Astrocyte (in vitro differentiated cells and primary cell): ENCODE measurements at regions not wholly inside any gene's neighbourhood (a gene's known extent, or its start where the extent isn't known, plus 50 kb on each side); places are given as distances from the start of the nearest gene placed in this dataset.

Experiments
- DNase-seq: peaks from one replicate; pipeline ENCODE4 v3.0.0-alpha.2; 2010; ENCODE audit warnings: low read depth
- FAIRE-seq: peaks from 2 replicates; lab custom pipeline; 2011; peaks lifted over from hg19 to GRCh38; lab: Jason Lieb, UNC
- H2AFZ ChIP-seq: 2 replicates; pipeline ENCODE4 v1.6.0; 2012; ENCODE audit warnings: low read depth, low read length, inconsistent platforms
- H3K27ac ChIP-seq: 2 replicates; pipeline ENCODE4 v1.5.1; 2011; ENCODE audit warnings: low read depth, low read length, inconsistent platforms
- H3K27me3 ChIP-seq: 2 replicates; pipeline ENCODE4 v1.6.0; 2011; ENCODE audit warnings: low read length, inconsistent platforms; ENCODE audit not compliant: insufficient read depth
- H3K36me3 ChIP-seq: 2 replicates; pipeline ENCODE4 v1.5.1; 2011; ENCODE audit warnings: low read length, inconsistent platforms; ENCODE audit not compliant: insufficient read depth
- H3K4me1 ChIP-seq: 2 replicates; pipeline ENCODE4 v1.5.1; 2011; ENCODE audit warnings: low read length, inconsistent platforms; ENCODE audit not compliant: insufficient read depth
- H3K4me2 ChIP-seq: 2 replicates; pipeline ENCODE4 v1.6.0; 2012; ENCODE audit warnings: low read length, inconsistent platforms
- H3K4me3 ChIP-seq: 2 replicates; pipeline ENCODE4 v1.5.1; 2011; ENCODE audit warnings: low read depth, mild to moderate bottlenecking, low read length, inconsistent platforms; ENCODE audit not compliant: insufficient read depth
- H3K79me2 ChIP-seq: 2 replicates; pipeline ENCODE4 v1.6.0; 2012; ENCODE audit warnings: mild to moderate bottlenecking, low read length, inconsistent platforms; ENCODE audit not compliant: insufficient read depth
- H3K9ac ChIP-seq: 2 replicates; pipeline ENCODE4 v1.6.0; 2012; ENCODE audit warnings: mild to moderate bottlenecking, low read length, inconsistent platforms
- H3K9me3 ChIP-seq: 2 replicates; pipeline ENCODE4 v1.5.1; 2012; ENCODE audit warnings: low read depth, mild to moderate bottlenecking, low read length, inconsistent platforms; ENCODE audit not compliant: insufficient read depth
- H4K20me1 ChIP-seq: 2 replicates; pipeline ENCODE4 v1.6.0; 2012; ENCODE audit warnings: low read length, inconsistent platforms; ENCODE audit not compliant: insufficient read depth
- H3K27ac Mint-ChIP-seq: one replicate; pipeline ENCODE4 v1.8.0; 2021; ENCODE audit warnings: mild to moderate bottlenecking, mixed read lengths; ENCODE audit not compliant: unreplicated experiment
- H3K27me3 Mint-ChIP-seq: one replicate; pipeline ENCODE4 v1.8.0; 2021; ENCODE audit warnings: low read depth, mixed read lengths; ENCODE audit not compliant: unreplicated experiment
- H3K36me3 Mint-ChIP-seq: one replicate; pipeline ENCODE4 v1.8.0; 2021; ENCODE audit warnings: low read depth, mixed read lengths; ENCODE audit not compliant: unreplicated experiment
- H3K4me1 Mint-ChIP-seq: one replicate; pipeline ENCODE4 v1.8.0; 2021; ENCODE audit warnings: low read depth, mixed read lengths; ENCODE audit not compliant: unreplicated experiment
- H3K4me3 Mint-ChIP-seq: one replicate; pipeline ENCODE4 v1.8.0; 2021; ENCODE audit warnings: mild to moderate bottlenecking, moderate library complexity, mixed read lengths; ENCODE audit not compliant: unreplicated experiment
- H3K9me3 Mint-ChIP-seq: one replicate; pipeline ENCODE4 v1.8.0; 2021; ENCODE audit warnings: mild to moderate bottlenecking, mixed read lengths; ENCODE audit not compliant: unreplicated experiment
- EZH2 ChIP-seq: IDR thresholded peaks from 2 replicates; pipeline ENCODE4 v1.6.1; 2012; ENCODE audit warnings: mild to moderate bottlenecking, low read length, inconsistent platforms; ENCODE audit not compliant: insufficient read depth
- TF ChIP-seq, protein P1 (sequence below): IDR thresholded peaks from 2 replicates; pipeline ENCODE4 v1.5.1; 2011; ENCODE audit warnings: low read depth, mild to moderate bottlenecking, inconsistent platforms, low read length, moderate library complexity; ENCODE audit not compliant: insufficient read depth

DNA sequence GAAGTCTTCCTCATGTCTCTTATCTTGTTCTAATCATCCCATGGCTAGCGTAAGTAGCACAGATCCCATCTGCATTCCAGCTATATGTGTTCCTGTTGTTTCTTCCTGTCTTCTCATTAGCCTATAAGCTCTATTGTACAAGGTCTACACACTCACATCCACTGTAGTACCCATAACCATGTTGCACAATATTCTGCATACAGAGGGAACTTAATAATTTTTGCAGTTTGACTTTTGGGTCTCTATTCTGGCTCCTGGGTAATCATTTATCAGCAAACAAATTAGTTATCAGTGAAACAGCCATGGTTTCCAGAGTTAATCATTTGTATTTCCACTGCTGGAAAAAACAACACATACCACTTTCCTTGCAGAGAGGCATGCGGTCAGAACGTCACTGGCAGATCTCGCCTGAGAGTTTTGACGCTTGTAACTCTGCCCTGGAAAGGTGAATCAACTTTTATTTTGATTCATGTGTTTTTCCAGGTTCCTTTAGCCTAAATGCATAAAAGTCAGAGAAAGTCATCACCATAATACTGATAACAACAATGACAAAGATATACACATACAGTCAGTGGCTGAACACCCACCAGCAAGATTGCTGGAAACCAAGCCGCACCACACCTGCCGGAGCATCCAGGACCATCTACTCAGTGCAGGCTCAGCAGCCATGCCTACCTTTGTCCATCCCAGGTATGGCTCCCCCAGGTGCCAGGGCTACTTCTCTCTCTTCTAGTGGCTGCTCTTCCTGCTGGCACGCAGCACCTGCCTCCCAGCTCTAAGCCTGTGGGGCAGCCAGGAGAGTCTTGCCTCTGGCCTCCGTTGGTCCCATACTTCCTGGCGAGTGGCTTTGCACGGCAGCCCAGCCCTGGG is 158.2 kb downstream of the QRSL1 start:
- no peaks in the 10 kb centered on the region for H3K79me2 ChIP-seq
- H3K27ac ChIP-seq, result no peak overlapping the region
- H3K27ac Mint-ChIP-seq, result no peak overlapping the region
- no peaks in the 10 kb centered on the region for H3K4me1 ChIP-seq
- H3K4me3 ChIP-seq, result no peak overlapping the region
- no peak overlapping the region for H3K4me2 ChIP-seq
- no peaks in the 10 kb centered on the region for H3K36me3 ChIP-seq
- TF ChIP-seq, protein P1, sequence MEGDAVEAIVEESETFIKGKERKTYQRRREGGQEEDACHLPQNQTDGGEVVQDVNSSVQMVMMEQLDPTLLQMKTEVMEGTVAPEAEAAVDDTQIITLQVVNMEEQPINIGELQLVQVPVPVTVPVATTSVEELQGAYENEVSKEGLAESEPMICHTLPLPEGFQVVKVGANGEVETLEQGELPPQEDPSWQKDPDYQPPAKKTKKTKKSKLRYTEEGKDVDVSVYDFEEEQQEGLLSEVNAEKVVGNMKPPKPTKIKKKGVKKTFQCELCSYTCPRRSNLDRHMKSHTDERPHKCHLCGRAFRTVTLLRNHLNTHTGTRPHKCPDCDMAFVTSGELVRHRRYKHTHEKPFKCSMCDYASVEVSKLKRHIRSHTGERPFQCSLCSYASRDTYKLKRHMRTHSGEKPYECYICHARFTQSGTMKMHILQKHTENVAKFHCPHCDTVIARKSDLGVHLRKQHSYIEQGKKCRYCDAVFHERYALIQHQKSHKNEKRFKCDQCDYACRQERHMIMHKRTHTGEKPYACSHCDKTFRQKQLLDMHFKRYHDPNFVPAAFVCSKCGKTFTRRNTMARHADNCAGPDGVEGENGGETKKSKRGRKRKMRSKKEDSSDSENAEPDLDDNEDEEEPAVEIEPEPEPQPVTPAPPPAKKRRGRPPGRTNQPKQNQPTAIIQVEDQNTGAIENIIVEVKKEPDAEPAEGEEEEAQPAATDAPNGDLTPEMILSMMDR, result no peak
- no peak for TF ChIP-seq EZH2
- H3K4me3 Mint-ChIP-seq, result no peak overlapping the region
- H3K9me3 Mint-ChIP-seq, result no peaks in the 10 kb centered on the region
- peaks cover 18% of the 10 kb centered on the region for H3K27me3 Mint-ChIP-seq
- FAIRE-seq, result no peak
- H3K9ac ChIP-seq, result no peak overlapping the region
- DNase-seq, result no peak
- H4K20me1 ChIP-seq, result no peaks in the 10 kb centered on the region
- peaks cover 12% of the 10 kb centered on the region for H3K4me1 Mint-ChIP-seq
- no peaks in the 10 kb centered on the region for H3K9me3 ChIP-seq
- no peaks in the 10 kb centered on the region for H3K27me3 ChIP-seq
- H3K36me3 Mint-ChIP-seq, result no peaks in the 10 kb centered on the region
- no peak overlapping the region for H2AFZ ChIP-seq

DNA sequence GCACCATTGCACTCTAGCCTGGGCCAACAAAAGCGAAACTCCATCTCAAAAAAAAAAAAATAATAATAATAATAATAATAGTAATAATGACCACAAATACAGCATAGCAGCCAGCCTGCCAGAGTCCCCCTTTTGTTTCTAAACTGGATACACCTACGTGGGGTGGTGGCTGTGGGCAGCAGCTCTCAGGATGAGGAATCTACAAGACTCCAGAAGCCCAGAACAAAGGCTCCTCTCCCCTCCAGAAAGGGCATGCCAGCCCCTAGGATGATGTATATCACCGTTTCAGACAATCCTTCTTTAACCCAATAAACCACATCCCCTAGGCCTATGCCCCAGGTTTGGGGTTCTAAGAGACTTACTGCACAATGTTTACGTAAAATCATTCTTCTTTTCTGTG is 155.9 kb downstream of the QRSL1 start:
- DNase-seq, result no peak
- no peak overlapping the region for H3K27ac Mint-ChIP-seq
- Histone ChIP-seq H3K27me3 (no peaks in the 10 kb centered on the region), H3K9ac (no peak overlapping the region), H3K9me3 (no peaks in the 10 kb centered on the region), H3K4me3 (no peak overlapping the region), H2AFZ (no peak overlapping the region), H3K4me1 (no peaks in the 10 kb centered on the region), H3K27ac (no peak overlapping the region), H3K36me3 (no peaks in the 10 kb centered on the region), H4K20me1 (no peaks in the 10 kb centered on the region), H3K79me2 (no peaks in the 10 kb centered on the region), H3K4me2 (no peak overlapping the region)
- no peaks in the 10 kb centered on the region for H3K9me3 Mint-ChIP-seq
- no peaks in the 10 kb centered on the region for H3K36me3 Mint-ChIP-seq
- no peak for FAIRE-seq
- TF ChIP-seq, protein P1, result no peak
- TF ChIP-seq EZH2, result no peak
- H3K4me3 Mint-ChIP-seq, result no peak overlapping the region
- H3K4me1 Mint-ChIP-seq, result peaks cover 12% of the 10 kb centered on the region
- H3K27me3 Mint-ChIP-seq, result peaks cover 10% of the 10 kb centered on the region
